Astrocyte (in vitro differentiated cells and primary cell): ENCODE measurements at regions not wholly inside any gene's neighbourhood (a gene's known extent, or its start where the extent isn't known, plus 50 kb on each side); places are given as distances from the start of the nearest gene placed in this dataset.
"Not testable (repeated sequence)": the region's sequence is repeated elsewhere in the genome, so short reads cannot be mapped to it uniquely, and the experiment has no call there.

Experiments
- DNase-seq: peaks from one replicate; pipeline ENCODE4 v3.0.0-alpha.2; 2010; ENCODE audit warnings: low read depth
- FAIRE-seq: peaks from 2 replicates; lab custom pipeline; 2011; peaks lifted over from hg19 to GRCh38; lab: Jason Lieb, UNC
- H2AFZ ChIP-seq: 2 replicates; pipeline ENCODE4 v1.6.0; 2012; ENCODE audit warnings: low read depth, low read length, inconsistent platforms
- H3K27ac ChIP-seq: 2 replicates; pipeline ENCODE4 v1.5.1; 2011; ENCODE audit warnings: low read depth, low read length, inconsistent platforms
- H3K27me3 ChIP-seq: 2 replicates; pipeline ENCODE4 v1.6.0; 2011; ENCODE audit warnings: low read length, inconsistent platforms; ENCODE audit not compliant: insufficient read depth
- H3K36me3 ChIP-seq: 2 replicates; pipeline ENCODE4 v1.5.1; 2011; ENCODE audit warnings: low read length, inconsistent platforms; ENCODE audit not compliant: insufficient read depth
- H3K4me1 ChIP-seq: 2 replicates; pipeline ENCODE4 v1.5.1; 2011; ENCODE audit warnings: low read length, inconsistent platforms; ENCODE audit not compliant: insufficient read depth
- H3K4me2 ChIP-seq: 2 replicates; pipeline ENCODE4 v1.6.0; 2012; ENCODE audit warnings: low read length, inconsistent platforms
- H3K4me3 ChIP-seq: 2 replicates; pipeline ENCODE4 v1.5.1; 2011; ENCODE audit warnings: low read depth, mild to moderate bottlenecking, low read length, inconsistent platforms; ENCODE audit not compliant: insufficient read depth
- H3K79me2 ChIP-seq: 2 replicates; pipeline ENCODE4 v1.6.0; 2012; ENCODE audit warnings: mild to moderate bottlenecking, low read length, inconsistent platforms; ENCODE audit not compliant: insufficient read depth
- H3K9ac ChIP-seq: 2 replicates; pipeline ENCODE4 v1.6.0; 2012; ENCODE audit warnings: mild to moderate bottlenecking, low read length, inconsistent platforms
- H3K9me3 ChIP-seq: 2 replicates; pipeline ENCODE4 v1.5.1; 2012; ENCODE audit warnings: low read depth, mild to moderate bottlenecking, low read length, inconsistent platforms; ENCODE audit not compliant: insufficient read depth
- H4K20me1 ChIP-seq: 2 replicates; pipeline ENCODE4 v1.6.0; 2012; ENCODE audit warnings: low read length, inconsistent platforms; ENCODE audit not compliant: insufficient read depth
- H3K27ac Mint-ChIP-seq: one replicate; pipeline ENCODE4 v1.8.0; 2021; ENCODE audit warnings: mild to moderate bottlenecking, mixed read lengths; ENCODE audit not compliant: unreplicated experiment
- H3K27me3 Mint-ChIP-seq: one replicate; pipeline ENCODE4 v1.8.0; 2021; ENCODE audit warnings: low read depth, mixed read lengths; ENCODE audit not compliant: unreplicated experiment
- H3K36me3 Mint-ChIP-seq: one replicate; pipeline ENCODE4 v1.8.0; 2021; ENCODE audit warnings: low read depth, mixed read lengths; ENCODE audit not compliant: unreplicated experiment
- H3K4me1 Mint-ChIP-seq: one replicate; pipeline ENCODE4 v1.8.0; 2021; ENCODE audit warnings: low read depth, mixed read lengths; ENCODE audit not compliant: unreplicated experiment
- H3K4me3 Mint-ChIP-seq: one replicate; pipeline ENCODE4 v1.8.0; 2021; ENCODE audit warnings: mild to moderate bottlenecking, moderate library complexity, mixed read lengths; ENCODE audit not compliant: unreplicated experiment
- H3K9me3 Mint-ChIP-seq: one replicate; pipeline ENCODE4 v1.8.0; 2021; ENCODE audit warnings: mild to moderate bottlenecking, mixed read lengths; ENCODE audit not compliant: unreplicated experiment
- CTCF ChIP-seq: IDR thresholded peaks from 2 replicates; pipeline ENCODE4 v1.5.1; 2011; ENCODE audit warnings: low read depth, mild to moderate bottlenecking, inconsistent platforms, low read length, moderate library complexity; ENCODE audit not compliant: insufficient read depth
- EZH2 ChIP-seq: IDR thresholded peaks from 2 replicates; pipeline ENCODE4 v1.6.1; 2012; ENCODE audit warnings: mild to moderate bottlenecking, low read length, inconsistent platforms; ENCODE audit not compliant: insufficient read depth

GRCh38 chr3:106359692-106360091 is 490.9 kb upstream of the CBLB start:
- Histone ChIP-seq H3K4me2 (no peak overlapping the region), H3K27ac (no peak overlapping the region), H3K9me3 (peaks cover 3% of the 10 kb centered on the region), H3K9ac (no peak overlapping the region), H4K20me1 (no peaks in the 10 kb centered on the region), H3K4me1 (no peaks in the 10 kb centered on the region), H3K4me3 (no peak overlapping the region), H3K27me3 (no peaks in the 10 kb centered on the region), H2AFZ (no peak overlapping the region), H3K36me3 (no peaks in the 10 kb centered on the region), H3K79me2 (no peaks in the 10 kb centered on the region)
- Mint-ChIP-seq H3K36me3 (no peaks in the 10 kb centered on the region), H3K4me1 (peaks cover 2% of the 10 kb centered on the region), H3K27me3 (no peaks in the 10 kb centered on the region), H3K27ac (no peak overlapping the region), H3K4me3 (no peak overlapping the region), H3K9me3 (peaks cover 3% of the 10 kb centered on the region)
- DNase-seq = no peak
- TF ChIP-seq CTCF = no peak
- no peak for TF ChIP-seq EZH2
- FAIRE-seq = no peak

- H3K4me1 ChIP-seq, H3K9ac ChIP-seq, H3K27ac Mint-ChIP-seq, H3K9me3 ChIP-seq, H3K27me3 ChIP-seq, DNase-seq, H3K27ac ChIP-seq, H2AFZ ChIP-seq, H4K20me1 ChIP-seq, H3K9me3 Mint-ChIP-seq, H3K79me2 ChIP-seq, H3K4me1 Mint-ChIP-seq, H3K27me3 Mint-ChIP-seq, H3K4me3 ChIP-seq, H3K4me2 ChIP-seq, H3K4me3 Mint-ChIP-seq, FAIRE-seq, H3K36me3 Mint-ChIP-seq, H3K36me3 ChIP-seq: not testable (repeated sequence)
Observed at GRCh38 chr3:106360901-106361300, 492.1 kb upstream of the CBLB start.

- DNase-seq (no peak), FAIRE-seq (no peak)
- H4K20me1 ChIP-seq = no peaks in the 10 kb centered on the region
- H3K4me2 ChIP-seq = no peak overlapping the region
- no peak overlapping the region for H3K4me3 ChIP-seq
- no peaks in the 10 kb centered on the region for H3K27me3 Mint-ChIP-seq
- H3K36me3 ChIP-seq = no peaks in the 10 kb centered on the region
- no peaks in the 10 kb centered on the region for H3K4me1 ChIP-seq
- H3K79me2 ChIP-seq = no peaks in the 10 kb centered on the region
- peaks cover 3% of the 10 kb centered on the region for H3K9me3 Mint-ChIP-seq
- no peaks in the 10 kb centered on the region for H3K27me3 ChIP-seq
- no peak for TF ChIP-seq CTCF
- no peaks in the 10 kb centered on the region for H3K4me1 Mint-ChIP-seq
- no peak overlapping the region for H3K27ac ChIP-seq
- peaks cover 2% of the 10 kb centered on the region for H3K36me3 Mint-ChIP-seq
- H2AFZ ChIP-seq = no peak overlapping the region
- H3K4me3 Mint-ChIP-seq = no peak overlapping the region
- peaks cover 3% of the 10 kb centered on the region for H3K9me3 ChIP-seq
- no peak overlapping the region for H3K27ac Mint-ChIP-seq
- H3K9ac ChIP-seq = no peak overlapping the region
Observed at GRCh38 chr3:106364477-106364876, 495.7 kb upstream of the CBLB start.
